Loucy (cell line): ENCODE measurements at regions not wholly inside any gene's neighbourhood (a gene's known extent, or its start where the extent isn't known, plus 50 kb on each side); places are given as distances from the start of the nearest gene placed in this dataset.

Experiments
- H2AFZ ChIP-seq: fragments of 200-600 bp; sonication (generic); 2 replicates; pipeline ENCODE4 v1.6.0; 2016; ENCODE audit warnings: antibody characterized with exemption, mild to moderate bottlenecking, low read length, moderate library complexity
- H3F3A ChIP-seq: fragments of 200-600 bp; 2 replicates; pipeline ENCODE4 v1.6.0; 2016; ENCODE audit warnings: antibody characterized with exemption, low read depth, mild to moderate bottlenecking
- H3K27me3 ChIP-seq: fragments of 200-600 bp; sonication (generic); 2 replicates; pipeline ENCODE4 v1.6.1; 2014; ENCODE audit warnings: low read length, mild to moderate bottlenecking; ENCODE audit not compliant: insufficient read depth, poor library complexity, severe bottlenecking
- H3K36me3 ChIP-seq: fragments of 200-600 bp; sonication (generic); 2 replicates; pipeline ENCODE4 v1.6.1; 2016; ENCODE audit warnings: low read length; ENCODE audit not compliant: insufficient read depth
- H3K4me1 ChIP-seq: fragments of 200-600 bp; sonication (generic); 2 replicates; pipeline ENCODE4 v1.5.1; 2014; ENCODE audit warnings: low read length, mild to moderate bottlenecking; ENCODE audit not compliant: insufficient read depth, poor library complexity, severe bottlenecking
- H3K4me2 ChIP-seq: fragments of 200-600 bp; sonication (generic); 2 replicates; pipeline ENCODE4 v1.6.0; 2014; ENCODE audit warnings: antibody characterized with exemption, low read length, low read depth, mild to moderate bottlenecking; ENCODE audit not compliant: poor library complexity, severe bottlenecking
- H3K4me3 ChIP-seq: fragments of 200-600 bp; sonication (generic); 2 replicates; pipeline ENCODE4 v1.5.1; 2014; ENCODE audit warnings: low read length, mild to moderate bottlenecking, mixed read lengths; ENCODE audit not compliant: poor library complexity, severe bottlenecking
- H3K79me2 ChIP-seq: fragments of 200-600 bp; sonication (generic); 2 replicates; pipeline ENCODE4 v1.6.1; 2014; ENCODE audit warnings: low read length; ENCODE audit not compliant: insufficient read depth
- H3K9ac ChIP-seq: fragments of 200-600 bp; sonication (generic); 2 replicates; pipeline ENCODE4 v1.6.0; 2014; ENCODE audit warnings: mild to moderate bottlenecking, low read depth, low read length, moderate library complexity; ENCODE audit not compliant: poor library complexity, severe bottlenecking
- H3K9me2 ChIP-seq: fragments of 200-600 bp; sonication (generic); replicated peaks from 2 replicates; pipeline ENCODE4 v1.6.1; 2016; ENCODE audit warnings: low read depth, low read length, mixed read lengths
- H3K9me3 ChIP-seq: fragments of 200-600 bp; sonication (generic); 2 replicates; pipeline ENCODE4 v1.6.1; 2014; ENCODE audit warnings: mild to moderate bottlenecking, antibody characterized with exemption, low read length, low read depth; ENCODE audit not compliant: insufficient read depth
- H4K20me1 ChIP-seq: fragments of 200-600 bp; sonication (generic); 2 replicates; pipeline ENCODE4 v1.6.0; 2014; ENCODE audit warnings: antibody characterized with exemption, low read length, mild to moderate bottlenecking; ENCODE audit not compliant: insufficient read depth, poor library complexity, severe bottlenecking
- EZH2phosphoT487 ChIP-seq: fragments of 200-600 bp; IDR thresholded peaks from 2 replicates; pipeline ENCODE4 v1.6.1; 2018; ENCODE audit warnings: antibody characterized with exemption, mild to moderate bottlenecking, moderate library complexity, borderline replicate concordance
- TF ChIP-seq, protein P1 (sequence below): fragments of 200-600 bp; sonication (generic); conservative IDR thresholded peaks from 2 replicates; pipeline ENCODE4 v1.5.1; 2014; ENCODE audit warnings: mild to moderate bottlenecking, antibody characterized with exemption, low read length

DNA sequence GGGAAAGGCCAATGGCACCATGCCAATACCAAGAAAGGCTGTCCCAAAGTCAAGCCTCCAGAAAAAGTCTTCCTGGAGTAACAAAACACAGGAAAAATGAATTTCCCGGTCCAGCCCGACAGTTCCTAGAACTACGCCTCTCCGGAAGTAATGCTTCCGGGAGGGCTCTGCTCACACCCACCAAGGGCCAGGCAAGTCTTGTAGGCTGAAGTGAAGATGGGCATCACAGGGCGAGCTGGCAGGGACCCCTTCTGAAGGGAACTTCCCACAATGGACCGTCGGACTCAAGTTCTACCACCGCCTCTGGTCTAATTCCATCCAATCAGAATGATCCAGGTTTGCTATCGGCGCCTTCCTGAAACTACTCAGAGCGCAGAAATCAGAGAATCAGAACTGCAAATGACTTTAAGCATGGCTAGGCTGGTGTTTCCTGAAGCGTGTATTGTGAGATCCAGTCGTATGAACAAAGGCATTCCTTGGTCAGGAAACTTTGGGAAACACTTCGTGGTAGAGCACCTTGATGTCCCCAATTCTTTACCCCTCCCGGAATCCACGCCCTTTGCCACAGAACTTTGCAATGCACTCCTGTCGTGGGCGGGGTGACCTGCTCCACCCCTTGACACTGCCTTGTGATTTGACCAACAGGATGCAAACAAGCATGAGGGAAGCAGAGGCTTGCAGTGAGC is 127.8 kb downstream of the BCOR start:
- 0 out of 2 replicates have a peak, but pooled peaks cover 6% of the 10 kb centered on the region for H3F3A ChIP-seq
- H3K4me2 ChIP-seq, result peak overlapping the region; percentile 62
- H3K9me3 ChIP-seq, result no peaks in the 10 kb centered on the region
- TF ChIP-seq EZH2phosphoT487, result no peak
- TF ChIP-seq, protein P1, sequence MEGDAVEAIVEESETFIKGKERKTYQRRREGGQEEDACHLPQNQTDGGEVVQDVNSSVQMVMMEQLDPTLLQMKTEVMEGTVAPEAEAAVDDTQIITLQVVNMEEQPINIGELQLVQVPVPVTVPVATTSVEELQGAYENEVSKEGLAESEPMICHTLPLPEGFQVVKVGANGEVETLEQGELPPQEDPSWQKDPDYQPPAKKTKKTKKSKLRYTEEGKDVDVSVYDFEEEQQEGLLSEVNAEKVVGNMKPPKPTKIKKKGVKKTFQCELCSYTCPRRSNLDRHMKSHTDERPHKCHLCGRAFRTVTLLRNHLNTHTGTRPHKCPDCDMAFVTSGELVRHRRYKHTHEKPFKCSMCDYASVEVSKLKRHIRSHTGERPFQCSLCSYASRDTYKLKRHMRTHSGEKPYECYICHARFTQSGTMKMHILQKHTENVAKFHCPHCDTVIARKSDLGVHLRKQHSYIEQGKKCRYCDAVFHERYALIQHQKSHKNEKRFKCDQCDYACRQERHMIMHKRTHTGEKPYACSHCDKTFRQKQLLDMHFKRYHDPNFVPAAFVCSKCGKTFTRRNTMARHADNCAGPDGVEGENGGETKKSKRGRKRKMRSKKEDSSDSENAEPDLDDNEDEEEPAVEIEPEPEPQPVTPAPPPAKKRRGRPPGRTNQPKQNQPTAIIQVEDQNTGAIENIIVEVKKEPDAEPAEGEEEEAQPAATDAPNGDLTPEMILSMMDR, result no peak
- peak overlapping the region; percentile 60 for H3K9ac ChIP-seq
- H2AFZ ChIP-seq, result peak overlapping the region; percentile 38
- H3K4me3 ChIP-seq, result peak overlapping the region; percentile 61
- H3K27me3 ChIP-seq, result no peaks in the 10 kb centered on the region
- H3K9me2 ChIP-seq, result no peaks in the 10 kb centered on the region
- H3K79me2 ChIP-seq, result no peaks in the 10 kb centered on the region
- no peaks in the 10 kb centered on the region for H3K36me3 ChIP-seq
- H3K4me1 ChIP-seq, result peaks cover 37% of the 10 kb centered on the region
- no peaks in the 10 kb centered on the region for H4K20me1 ChIP-seq

DNA sequence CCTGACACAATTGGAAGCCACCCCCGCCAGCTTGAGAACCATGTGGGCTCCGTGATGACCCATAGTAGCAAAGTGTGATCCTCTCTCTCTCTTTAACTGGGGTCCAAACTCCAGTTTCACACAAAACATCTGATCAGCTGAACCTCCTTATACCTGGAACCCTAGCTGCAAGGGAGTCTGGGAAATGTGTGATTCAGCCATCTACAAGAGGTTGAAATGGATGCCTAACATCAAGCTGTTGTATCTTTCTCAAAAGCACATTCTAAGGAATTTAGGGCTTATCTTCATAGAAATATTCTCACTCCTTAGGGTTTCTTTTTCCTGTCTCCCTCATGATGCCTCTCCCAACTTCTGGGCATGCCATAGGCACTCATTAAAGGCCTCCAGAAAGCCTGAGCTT is 126.0 kb downstream of the BCOR start:
- Histone ChIP-seq H3F3A (0 out of 2 replicates have a peak, but pooled peaks cover 6% of the 10 kb centered on the region), H3K4me3 (no peak overlapping the region), H3K9me3 (no peaks in the 10 kb centered on the region), H3K4me1 (peaks cover 41% of the 10 kb centered on the region), H3K27me3 (no peaks in the 10 kb centered on the region), H4K20me1 (no peaks in the 10 kb centered on the region), H3K79me2 (no peaks in the 10 kb centered on the region), H3K9me2 (no peaks in the 10 kb centered on the region), H3K9ac (no peak overlapping the region), H3K4me2 (no peak overlapping the region), H3K36me3 (no peaks in the 10 kb centered on the region), H2AFZ (no peak overlapping the region)
- TF ChIP-seq EZH2phosphoT487, result no peak
- TF ChIP-seq, protein P1, result no peak

DNA sequence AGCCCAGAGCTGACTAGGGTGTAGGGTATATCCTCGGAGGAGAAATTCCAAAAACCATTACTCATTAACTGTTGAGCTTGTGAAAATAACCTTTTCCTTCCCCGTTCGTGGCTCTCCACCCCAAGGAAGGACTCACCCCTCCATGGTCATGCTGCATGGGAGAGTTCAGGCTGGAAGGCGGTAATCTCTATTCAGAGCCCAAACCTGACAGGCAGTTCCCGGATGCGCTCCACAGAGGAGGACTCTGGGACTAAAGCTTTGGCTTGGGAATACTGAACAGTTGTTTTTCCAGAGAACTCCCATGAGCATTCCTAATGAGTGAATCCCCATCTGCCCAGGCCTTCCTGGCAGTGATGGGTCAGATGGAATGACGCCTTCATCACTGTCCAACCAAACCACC is 125.4 kb downstream of the BCOR start:
- Histone ChIP-seq H3K4me2 (no peak overlapping the region), H3K9me2 (no peaks in the 10 kb centered on the region), H2AFZ (no peak overlapping the region), H3K9me3 (no peaks in the 10 kb centered on the region), H3K79me2 (no peaks in the 10 kb centered on the region), H3K9ac (no peak overlapping the region), H4K20me1 (no peaks in the 10 kb centered on the region), H3K36me3 (no peaks in the 10 kb centered on the region), H3K4me3 (no peak overlapping the region), H3K27me3 (no peaks in the 10 kb centered on the region), H3F3A (0 out of 2 replicates have a peak, but pooled peaks cover 6% of the 10 kb centered on the region), H3K4me1 (peaks cover 41% of the 10 kb centered on the region)
- TF ChIP-seq, protein P1, result no peak
- TF ChIP-seq EZH2phosphoT487, result no peak
